T follicular helper cell (primary cell): ENCODE measurements at regions not wholly inside any gene's neighbourhood (a gene's known extent, or its start where the extent isn't known, plus 50 kb on each side); places are given as distances from the start of the nearest gene placed in this dataset.
"Not testable (repeated sequence)": the region's sequence is repeated elsewhere in the genome, so short reads cannot be mapped to it uniquely, and the experiment has no call there.

Experiments
- DNase-seq: peaks from one replicate; pipeline ENCODE4 v3.0.0-alpha.2; 2020; ENCODE audit warnings: low read depth

GRCh38 chrX:74180716-74181115, 123.3 kb upstream of the ZCCHC13 start:
- no peak for DNase-seq

DNA sequence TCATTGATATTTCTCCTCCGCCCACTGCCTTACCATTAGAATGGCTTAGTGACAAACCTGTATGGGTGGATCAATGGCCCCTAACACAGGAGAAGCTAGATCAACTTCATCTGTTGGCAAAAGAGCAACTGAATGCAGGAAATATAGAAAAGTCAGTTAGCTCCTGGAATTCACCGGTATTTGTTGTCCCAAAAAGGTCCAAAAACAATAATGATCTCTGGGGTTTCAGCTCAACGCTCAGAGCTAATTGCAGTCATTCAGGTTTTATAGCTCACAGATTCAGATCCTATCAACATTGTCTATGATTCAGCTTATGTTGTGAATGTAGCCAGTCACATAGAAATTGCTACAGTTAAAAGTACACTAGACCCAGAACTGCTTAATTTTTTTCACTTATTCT, 124.0 kb upstream of the ZCCHC13 start:
- no peak for DNase-seq

DNA sequence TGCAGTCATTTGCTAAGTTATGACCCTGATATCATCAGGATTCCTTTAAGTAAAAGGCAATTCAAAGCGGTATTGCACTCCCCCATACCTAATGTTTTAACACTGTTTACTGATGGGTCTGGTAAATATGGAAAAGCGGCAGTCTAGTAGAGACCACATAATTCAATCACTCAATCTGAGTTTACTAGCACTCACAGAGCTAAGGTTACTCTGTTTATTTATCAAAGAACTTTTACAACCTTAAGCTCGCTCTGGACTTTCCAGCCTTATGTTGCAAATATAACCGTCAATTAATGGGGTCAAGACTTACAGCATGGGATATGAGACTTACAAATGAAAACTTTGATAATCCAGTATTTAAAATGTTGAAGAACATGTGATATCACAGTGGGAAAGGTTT, 124.5 kb upstream of the ZCCHC13 start:
- no peak for DNase-seq

DNA sequence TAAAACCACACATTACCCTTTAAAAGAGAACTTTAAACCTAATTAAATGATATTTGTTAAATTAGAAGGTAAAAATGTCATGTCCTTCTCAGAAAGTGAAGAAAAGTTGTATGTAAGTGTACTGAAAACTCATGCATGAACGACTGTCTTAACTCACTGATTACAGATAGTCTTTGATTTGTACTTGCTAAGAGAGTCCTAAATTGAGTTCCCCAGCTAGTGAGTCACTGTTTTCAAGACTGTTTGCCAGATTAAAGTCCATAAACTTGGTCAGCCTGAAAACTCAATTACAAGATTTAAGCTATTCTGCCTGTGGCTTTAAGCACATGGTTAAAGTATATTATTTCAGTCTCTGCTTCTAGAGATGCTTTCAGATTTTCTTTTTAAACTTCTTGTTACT, 124.9 kb upstream of the ZCCHC13 start:
- DNase-seq = no peak

DNA sequence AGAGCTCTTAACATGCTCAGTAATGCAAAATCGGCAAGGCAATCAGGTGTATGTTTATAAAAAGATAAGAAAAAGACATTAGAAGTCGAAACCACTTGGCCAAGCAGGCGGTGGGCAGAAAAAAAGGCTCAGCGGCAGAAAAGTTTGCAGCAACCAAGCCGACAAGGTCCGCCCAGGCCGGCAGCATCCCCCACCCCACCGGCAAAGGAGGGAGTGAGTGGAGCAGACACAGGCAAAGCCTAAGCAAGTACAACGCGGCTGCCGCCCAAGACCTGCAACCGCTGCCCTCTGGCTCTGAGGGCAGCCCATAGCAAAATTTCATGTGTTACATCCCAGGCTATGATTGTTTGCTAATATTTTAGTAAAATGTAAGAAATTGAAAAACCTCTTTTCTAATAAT, 125.4 kb upstream of the ZCCHC13 start:
- no peak for DNase-seq

- no peak for DNase-seq
Measured at GRCh38 chrX:74171465-74171864, 132.5 kb upstream of the ZCCHC13 start.

DNA sequence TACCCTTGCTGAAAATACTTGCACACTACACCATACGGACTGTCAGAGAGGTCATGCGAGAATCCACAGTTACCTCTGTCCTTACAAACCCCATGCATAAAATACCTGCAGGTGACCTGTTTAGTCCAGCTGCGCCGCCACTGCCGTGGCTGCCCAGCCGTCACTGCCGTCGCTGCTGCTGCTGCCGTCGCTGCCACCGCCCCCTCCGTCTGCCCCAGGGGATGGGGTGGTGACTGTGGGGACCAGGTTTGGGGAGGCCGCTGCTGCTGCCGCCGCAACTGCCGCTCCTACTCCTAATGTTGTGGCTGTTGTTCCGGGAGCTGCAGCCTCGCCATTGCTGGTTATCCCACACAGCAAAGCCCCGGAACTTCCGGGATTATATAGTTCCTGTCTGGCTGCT, 141.8 kb upstream of the ZCCHC13 start:
- DNase-seq = no peak

DNA sequence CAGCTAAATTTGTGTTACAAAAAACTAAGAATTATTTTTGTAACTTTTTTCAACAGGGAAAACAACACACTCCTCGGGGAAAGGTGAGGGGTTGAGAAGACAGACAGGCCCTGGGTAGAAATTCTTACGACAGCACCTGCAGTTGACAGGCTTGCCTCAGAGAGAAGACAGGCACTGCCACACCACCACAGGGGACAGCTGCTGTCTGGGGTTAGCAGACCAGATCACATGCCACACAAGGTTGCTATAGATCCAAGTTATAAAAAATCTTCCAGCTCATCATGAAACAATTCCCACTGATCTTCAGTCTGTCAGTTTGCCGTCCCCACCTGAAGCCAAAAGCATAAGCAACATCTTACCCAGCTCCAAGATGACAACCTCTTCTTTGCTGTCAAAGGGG, 143.2 kb upstream of the ZCCHC13 start:
- no peak for DNase-seq

GRCh38 chrX:74160358-74160757, 143.6 kb upstream of the ZCCHC13 start:
- DNase-seq = no peak

DNA sequence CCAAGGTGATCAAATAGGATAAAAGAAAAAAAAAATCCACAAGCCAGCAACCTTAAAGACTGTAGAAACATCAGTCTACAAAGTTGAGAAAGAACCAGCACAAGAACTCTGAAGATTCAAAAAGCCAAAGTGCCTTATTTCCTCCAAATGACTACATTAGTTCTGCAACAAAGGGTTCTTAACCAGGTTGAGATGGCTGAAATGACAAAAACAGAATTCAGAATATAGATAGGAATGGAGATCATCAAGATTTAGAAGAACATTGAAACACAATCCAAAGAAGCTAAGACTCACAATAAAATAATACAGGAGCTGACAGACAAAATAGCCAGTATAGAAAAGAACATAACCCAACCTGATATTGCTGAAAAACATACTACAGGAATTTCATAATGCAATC, 156.5 kb upstream of the ZCCHC13 start:
- no peak for DNase-seq

DNA sequence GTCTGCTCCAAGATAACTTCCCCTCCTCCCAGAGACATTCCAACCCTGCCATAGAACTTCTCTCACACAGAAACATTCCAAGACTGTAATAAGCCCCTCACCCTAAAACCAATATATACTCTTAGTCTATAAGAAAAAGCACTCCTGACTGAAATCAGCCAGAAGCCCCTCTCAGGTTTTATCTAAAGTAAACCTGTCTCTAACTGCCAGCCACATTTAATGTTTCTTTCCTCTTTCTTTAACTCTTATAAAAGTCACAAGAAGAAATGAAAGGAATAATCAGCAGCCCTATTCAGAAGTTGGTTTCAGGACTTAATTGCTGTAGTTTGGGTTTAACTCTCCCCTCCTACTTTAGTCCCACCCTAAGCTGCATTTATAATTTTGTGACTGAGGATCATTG, 165.0 kb upstream of the ZCCHC13 start:
- DNase-seq = no peak

- no peak for DNase-seq
Measured at GRCh38 chrX:74133156-74133796, 170.7 kb upstream of the ZCCHC13 start.

GRCh38 chrX:74132280-74132679, 171.7 kb upstream of the ZCCHC13 start:
- no peak for DNase-seq

GRCh38 chrX:74119016-74119910, 184.7 kb upstream of the ZCCHC13 start:
- no peak for DNase-seq

DNA sequence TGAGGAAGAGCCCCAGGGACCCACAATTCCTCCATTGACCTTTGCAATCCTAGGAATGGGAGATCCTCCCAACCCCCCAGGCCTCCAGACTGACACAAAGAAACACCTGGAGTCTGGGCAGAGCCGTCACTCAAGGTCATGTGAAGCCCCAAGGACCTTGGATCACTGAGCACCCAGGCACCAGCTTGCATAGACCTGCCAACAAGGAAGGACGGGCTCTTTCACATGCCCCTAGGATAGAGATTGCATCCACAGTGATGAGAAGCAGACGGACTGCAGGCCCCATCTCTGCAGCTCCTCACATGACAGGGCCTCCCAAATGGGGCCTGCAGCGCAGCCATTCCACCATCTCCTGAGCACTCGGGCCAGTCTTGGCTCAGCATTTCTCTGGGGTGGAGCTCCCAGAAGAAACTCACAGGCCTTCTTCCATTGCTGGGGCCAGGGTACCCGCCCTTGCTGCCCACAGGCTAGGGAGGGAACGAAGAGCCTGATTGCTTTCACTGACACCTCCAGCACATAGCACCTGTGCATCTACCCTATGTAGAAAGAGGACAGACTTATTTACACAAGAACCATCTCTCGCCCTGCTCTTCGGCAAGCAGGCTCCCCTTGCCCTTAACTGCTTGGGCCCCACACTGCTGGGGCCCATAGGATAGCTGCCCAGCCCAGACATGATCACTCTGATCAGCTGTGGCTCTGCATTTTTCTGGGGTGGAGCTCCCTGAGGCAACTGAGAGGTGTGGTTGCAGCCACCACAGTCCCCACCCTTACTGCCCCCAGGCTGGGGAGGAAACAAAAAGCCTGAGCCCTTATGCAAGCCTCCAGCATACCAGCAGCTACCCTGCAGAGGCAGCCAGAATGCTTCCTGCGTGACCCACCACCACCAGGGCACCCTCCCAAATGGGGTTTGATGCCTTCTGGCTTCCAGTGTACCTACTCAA, 185.7 kb upstream of the ZCCHC13 start:
- no peak for DNase-seq

- no peak for DNase-seq
Measured at GRCh38 chrX:74111245-74111644, 192.7 kb upstream of the ZCCHC13 start.

DNA sequence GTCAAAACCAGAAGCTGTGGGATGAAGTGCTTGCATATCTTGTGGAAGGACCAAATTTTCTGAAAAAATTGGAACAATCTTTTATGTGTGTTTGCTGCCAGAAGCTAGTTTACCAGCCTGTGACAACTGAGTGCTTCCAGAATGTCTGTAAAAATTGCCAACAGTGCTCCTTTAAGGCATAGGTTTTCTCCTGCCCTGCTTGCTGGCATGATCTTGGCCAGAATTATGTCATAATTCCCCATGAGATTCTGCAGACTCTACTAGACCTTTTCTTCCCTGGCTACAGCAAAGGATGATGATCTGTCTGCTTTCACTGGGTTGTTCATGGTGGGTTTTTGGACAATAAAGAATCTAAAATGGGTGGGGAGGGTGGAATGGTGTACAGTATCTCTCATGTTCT, 196.3 kb upstream of the ZCCHC13 start:
- no peak for DNase-seq

- DNase-seq = no peak
Measured at GRCh38 chrX:74104356-74105015, 199.5 kb upstream of the ZCCHC13 start.

- DNase-seq = not testable (repeated sequence)
Measured at GRCh38 chrX:74098407-74098806, 205.6 kb upstream of the ZCCHC13 start.

DNA sequence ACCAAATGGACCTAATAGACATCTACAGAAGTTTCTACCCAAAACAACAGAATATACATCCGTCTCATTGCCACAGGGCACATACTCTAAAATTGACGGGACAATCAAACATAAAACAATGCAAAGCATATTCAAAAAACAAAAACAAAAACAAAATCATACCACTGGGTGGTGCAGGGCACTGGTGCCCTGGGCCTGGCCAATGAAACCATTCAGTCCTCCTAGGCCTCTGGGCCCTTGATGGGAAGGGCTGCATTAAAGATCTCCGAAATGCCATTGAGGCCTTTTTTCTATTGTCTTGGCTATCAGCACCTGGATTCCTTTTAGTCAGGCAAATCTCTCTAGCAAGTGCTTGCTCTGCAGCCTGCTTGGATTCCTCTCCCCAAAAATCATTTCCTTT, 213.9 kb upstream of the ZCCHC13 start:
- DNase-seq = no peak

DNA sequence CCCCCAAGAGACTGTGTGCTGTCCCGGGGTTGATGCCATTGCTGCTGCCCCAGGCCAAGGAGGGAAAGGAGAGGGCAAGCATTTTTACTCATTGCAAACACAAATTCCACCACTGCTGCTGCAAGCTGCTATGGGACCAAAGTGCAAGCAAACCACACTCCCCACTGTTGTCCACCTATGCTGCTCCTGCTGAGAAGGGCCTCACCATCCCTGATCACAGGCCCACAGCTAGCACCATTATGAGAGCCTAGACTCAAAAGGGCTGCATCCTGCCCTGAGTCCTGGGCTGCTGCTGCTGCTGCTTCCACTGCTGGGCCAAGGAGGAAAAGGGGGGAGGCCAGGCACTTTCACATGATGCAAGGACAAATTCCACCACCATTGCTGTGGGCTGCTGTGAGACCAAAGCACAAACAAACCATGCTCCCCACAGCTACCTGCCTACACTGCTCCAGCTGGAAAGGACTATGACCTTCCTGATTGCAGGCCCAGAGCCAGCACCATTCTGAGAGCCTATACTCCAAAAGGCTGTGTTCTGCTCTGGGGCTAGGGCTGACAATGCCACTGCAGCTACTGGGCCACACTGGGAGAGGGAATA, 218.2 kb upstream of the ZCCHC13 start:
- DNase-seq = no peak
